Dendritic cell treated with granulocyte-macrophage colony-stimulating factor and Interleukin-4, amounts not matched to agents 40 ng/mL and 50 ng/mL, for 4 days (primary cell): ENCODE measurements at regions not wholly inside any gene's neighbourhood (a gene's known extent, or its start where the extent isn't known, plus 50 kb on each side); places are given as distances from the start of the nearest gene placed in this dataset.

Experiments used
- H3K27ac Mint-ChIP-seq: one replicate; pipeline ENCODE4 v1.8.0; 2022; ENCODE audit warnings: mild to moderate bottlenecking, mixed read lengths
- H3K27me3 Mint-ChIP-seq: one replicate; pipeline ENCODE4 v1.8.0; 2022; ENCODE audit warnings: mild to moderate bottlenecking, mixed read lengths
- H3K36me3 Mint-ChIP-seq: one replicate; pipeline ENCODE4 v1.8.0; 2022; ENCODE audit warnings: low read depth, mixed read lengths
- H3K4me1 Mint-ChIP-seq: one replicate; pipeline ENCODE4 v1.8.0; 2022; ENCODE audit warnings: low read depth, mixed read lengths
- H3K4me3 Mint-ChIP-seq: one replicate; pipeline ENCODE4 v1.8.0; 2022; ENCODE audit warnings: mild to moderate bottlenecking, moderate library complexity, mixed read lengths
- H3K9me3 Mint-ChIP-seq: one replicate; pipeline ENCODE4 v1.8.0; 2022; ENCODE audit warnings: mixed read lengths
- intact Hi-C: fragments of 100-400 bp; cut with micrococcal nuclease; formaldehyde crosslinking; loops from one replicate; pipeline ENCODE4 v1.15.0; 2022

DNA sequence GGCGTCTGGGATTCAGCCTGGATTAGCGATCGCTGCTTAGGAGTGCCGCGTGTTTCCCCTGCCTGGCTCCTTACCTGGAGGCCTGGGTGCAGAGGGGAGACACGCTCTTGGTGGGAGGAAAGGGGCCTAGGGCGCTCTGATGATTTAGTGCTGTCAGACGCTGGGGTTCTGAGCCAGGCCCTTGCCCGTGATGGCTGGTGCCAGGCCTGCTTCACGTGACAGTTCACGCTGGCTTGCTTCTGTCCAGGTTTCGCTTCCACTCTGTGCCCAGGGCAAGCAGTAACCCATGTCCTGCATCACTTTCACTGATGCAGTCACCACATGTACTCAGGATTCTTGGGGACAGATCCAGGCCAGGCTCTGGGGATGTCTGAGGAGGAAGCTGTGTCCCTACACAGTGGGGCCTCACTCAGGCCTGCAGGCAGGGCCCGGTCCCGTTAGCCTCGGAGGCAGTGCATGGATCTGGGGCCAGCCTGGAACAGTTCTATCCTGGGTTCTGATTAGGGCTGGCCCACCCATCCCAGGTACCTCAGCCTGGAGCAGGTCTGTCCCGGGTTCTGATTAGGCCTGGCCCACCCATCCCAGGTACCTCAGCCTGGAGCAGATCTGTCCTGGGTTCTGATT lies 1220.9 kb downstream of the BRD1 start:
- Mint-ChIP-seq H3K27ac (no peak overlapping the region), H3K4me1 (no peaks in the 10 kb centered on the region), H3K36me3 (no peaks in the 10 kb centered on the region), H3K4me3 (no peak overlapping the region), H3K27me3 (no peaks in the 10 kb centered on the region), H3K9me3 (peaks cover 12% of the 10 kb centered on the region)
- intact Hi-C loops: no loop called here

GRCh38 chr22:48605856-48606481 lies 1221.7 kb downstream of the BRD1 start:
- intact Hi-C loops: no loop called here
- H3K36me3 Mint-ChIP-seq: no peaks in the 10 kb centered on the region
- peaks cover 12% of the 10 kb centered on the region for H3K9me3 Mint-ChIP-seq
- H3K27me3 Mint-ChIP-seq: no peaks in the 10 kb centered on the region
- H3K4me3 Mint-ChIP-seq: no peak overlapping the region
- H3K27ac Mint-ChIP-seq: no peak overlapping the region
- H3K4me1 Mint-ChIP-seq: no peaks in the 10 kb centered on the region

GRCh38 chr22:48605125-48605524 lies 1222.5 kb downstream of the BRD1 start:
- Mint-ChIP-seq H3K36me3 (no peaks in the 10 kb centered on the region), H3K27ac (no peak overlapping the region), H3K9me3 (peaks cover 12% of the 10 kb centered on the region), H3K27me3 (no peaks in the 10 kb centered on the region), H3K4me1 (no peaks in the 10 kb centered on the region), H3K4me3 (no peak overlapping the region)
- intact Hi-C loops: no loop called here

GRCh38 chr22:48603621-48604320 lies 1223.9 kb downstream of the BRD1 start:
- intact Hi-C loops: no loop called here
- Mint-ChIP-seq H3K27me3 (no peaks in the 10 kb centered on the region), H3K36me3 (no peaks in the 10 kb centered on the region), H3K4me1 (no peaks in the 10 kb centered on the region), H3K4me3 (no peak overlapping the region), H3K9me3 (peaks cover 15% of the 10 kb centered on the region), H3K27ac (no peak overlapping the region)

DNA sequence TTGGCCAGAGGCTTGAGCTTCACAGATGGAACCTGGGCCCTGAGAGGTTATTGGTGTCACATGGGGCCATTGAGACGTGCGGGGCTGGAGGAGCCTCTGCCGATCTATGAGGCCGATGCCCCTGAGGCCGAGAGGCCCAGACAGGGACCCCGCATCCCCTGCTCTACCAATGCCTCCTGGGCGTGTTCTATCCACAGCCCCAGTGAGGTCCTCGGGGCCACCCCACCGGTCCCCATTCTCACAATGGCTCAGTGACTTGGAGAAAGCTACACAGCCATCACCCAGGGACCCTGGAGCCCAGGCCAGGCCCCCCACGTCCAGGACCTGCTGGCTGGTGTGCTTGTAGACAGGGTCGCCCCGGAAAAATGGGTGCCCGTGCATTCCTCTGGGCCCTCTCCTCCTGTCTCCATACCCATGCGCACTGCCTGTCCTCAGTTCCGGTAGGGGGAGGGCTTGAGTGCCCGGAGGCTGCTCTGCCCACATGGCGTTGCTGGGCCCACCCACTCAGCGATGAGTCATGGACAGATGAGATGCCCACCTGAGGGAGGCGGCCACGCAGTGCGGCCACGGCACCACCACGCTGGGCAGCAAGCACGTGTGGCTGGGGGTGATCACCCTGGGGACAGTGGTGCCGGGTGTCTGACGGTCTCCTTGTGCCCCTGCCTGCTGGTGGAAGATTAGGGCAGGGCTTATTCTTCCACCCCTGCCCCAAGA lies 1224.7 kb downstream of the BRD1 start:
- intact Hi-C loops: no loop called here
- Mint-ChIP-seq H3K4me3 (no peak overlapping the region), H3K27ac (no peak overlapping the region), H3K4me1 (no peaks in the 10 kb centered on the region), H3K9me3 (peaks cover 23% of the 10 kb centered on the region), H3K27me3 (no peaks in the 10 kb centered on the region), H3K36me3 (no peaks in the 10 kb centered on the region)

DNA sequence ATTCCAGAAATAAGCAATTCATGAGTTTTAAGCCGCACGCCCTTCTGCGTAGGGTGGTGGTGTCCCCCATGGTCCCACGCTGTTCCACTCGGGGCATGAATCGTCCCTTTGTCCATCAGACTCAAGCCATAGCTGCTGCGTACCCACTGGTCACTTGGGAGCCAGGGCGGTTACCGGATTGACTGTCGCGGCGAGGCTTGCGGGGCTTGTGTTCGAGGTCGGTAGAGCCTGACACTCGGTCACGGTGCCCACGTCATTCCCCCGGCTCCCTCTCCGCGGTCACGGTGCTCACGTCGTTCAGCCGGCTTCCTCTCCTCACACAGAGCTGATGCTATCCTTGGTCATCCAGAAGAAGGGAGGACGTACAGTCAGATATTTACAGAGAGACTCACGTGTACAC lies 1227.0 kb downstream of the BRD1 start:
- Mint-ChIP-seq H3K27ac (no peak overlapping the region), H3K4me3 (no peak overlapping the region), H3K9me3 (peaks cover 24% of the 10 kb centered on the region), H3K27me3 (no peaks in the 10 kb centered on the region), H3K4me1 (no peaks in the 10 kb centered on the region), H3K36me3 (no peaks in the 10 kb centered on the region)
- intact Hi-C loops: no loop called here

DNA sequence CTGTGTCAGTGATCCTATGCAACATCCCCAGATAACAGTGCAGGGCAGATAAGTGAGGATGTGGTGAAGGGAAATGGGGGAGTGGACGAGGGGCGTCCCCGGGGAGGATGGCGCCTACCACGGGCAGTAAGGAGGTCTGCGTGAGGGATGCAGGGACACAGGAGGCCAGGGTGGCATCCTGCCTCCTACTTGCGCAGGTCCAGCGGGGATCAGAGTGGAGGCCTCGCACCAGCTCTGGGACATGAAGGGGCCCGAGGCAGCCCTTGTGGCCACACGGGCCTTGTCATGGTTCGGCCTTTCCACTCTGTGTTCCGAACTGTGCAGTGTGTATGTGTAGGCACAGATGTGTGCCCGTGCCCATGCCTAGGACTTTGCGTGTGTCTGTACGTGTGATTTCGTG lies 1227.5 kb downstream of the BRD1 start:
- H3K27me3 Mint-ChIP-seq: no peaks in the 10 kb centered on the region
- no peak overlapping the region for H3K27ac Mint-ChIP-seq
- no peaks in the 10 kb centered on the region for H3K36me3 Mint-ChIP-seq
- H3K4me1 Mint-ChIP-seq: no peaks in the 10 kb centered on the region
- intact Hi-C loops: no loop called here
- peaks cover 20% of the 10 kb centered on the region for H3K9me3 Mint-ChIP-seq
- H3K4me3 Mint-ChIP-seq: no peak overlapping the region

GRCh38 chr22:48599346-48599745 lies 1228.3 kb downstream of the BRD1 start:
- no peaks in the 10 kb centered on the region for H3K27me3 Mint-ChIP-seq
- H3K9me3 Mint-ChIP-seq: peaks cover 12% of the 10 kb centered on the region
- no peak overlapping the region for H3K4me3 Mint-ChIP-seq
- H3K36me3 Mint-ChIP-seq: no peaks in the 10 kb centered on the region
- intact Hi-C loops: no loop called here
- no peak overlapping the region for H3K27ac Mint-ChIP-seq
- H3K4me1 Mint-ChIP-seq: no peaks in the 10 kb centered on the region

GRCh38 chr22:48596111-48596850 lies 1231.4 kb downstream of the BRD1 start:
- Mint-ChIP-seq H3K36me3 (no peaks in the 10 kb centered on the region), H3K4me1 (no peaks in the 10 kb centered on the region), H3K9me3 (peaks cover 12% of the 10 kb centered on the region), H3K4me3 (no peak overlapping the region), H3K27ac (no peak overlapping the region), H3K27me3 (no peaks in the 10 kb centered on the region)
- intact Hi-C loops: no loop called here

- no peaks in the 10 kb centered on the region for H3K27me3 Mint-ChIP-seq
- intact Hi-C loops: no loop called here
- peaks cover 12% of the 10 kb centered on the region for H3K9me3 Mint-ChIP-seq
- H3K4me3 Mint-ChIP-seq: no peak overlapping the region
- H3K4me1 Mint-ChIP-seq: no peaks in the 10 kb centered on the region
- no peaks in the 10 kb centered on the region for H3K36me3 Mint-ChIP-seq
- H3K27ac Mint-ChIP-seq: no peak overlapping the region
Observed at GRCh38 chr22:48595511-48595905, 1232.2 kb downstream of the BRD1 start.

DNA sequence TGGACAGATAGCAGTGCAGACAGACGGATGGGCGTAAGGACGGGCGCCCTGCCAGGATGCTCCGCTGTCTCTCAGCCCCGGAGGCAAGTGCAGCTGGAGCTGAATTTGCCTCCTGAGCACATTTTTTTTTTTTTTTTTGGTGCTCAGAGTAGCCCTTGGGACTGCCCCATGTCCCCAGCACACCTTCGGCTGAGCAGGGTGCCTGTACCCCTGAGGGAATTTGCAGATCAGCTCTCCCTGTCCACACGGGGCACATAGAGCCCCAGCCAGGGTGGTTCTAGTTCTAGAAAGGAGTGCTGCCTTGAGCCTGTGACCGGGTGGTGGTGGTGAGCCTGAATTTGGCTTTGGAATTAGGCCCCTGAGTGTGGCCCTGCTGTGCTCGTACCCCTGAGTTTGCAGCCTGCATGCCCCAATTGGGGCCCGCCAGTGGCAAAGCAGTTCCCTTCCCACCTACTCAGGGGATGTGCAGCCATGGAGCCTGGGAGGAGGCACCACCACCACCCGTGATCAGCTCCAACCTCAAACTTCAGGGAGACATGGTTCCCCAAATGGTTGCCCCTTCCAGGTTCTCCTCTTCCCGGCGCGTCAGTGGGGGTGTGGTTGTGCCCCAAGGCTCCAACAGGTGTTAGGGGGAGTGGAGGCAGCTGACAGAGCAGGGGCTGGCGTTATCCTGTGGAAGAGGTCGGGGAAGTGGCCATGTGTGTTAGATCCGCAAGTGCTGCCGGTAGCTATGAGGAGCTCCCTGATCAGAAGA lies 1232.7 kb downstream of the BRD1 start:
- no peak overlapping the region for H3K4me3 Mint-ChIP-seq
- peaks cover 12% of the 10 kb centered on the region for H3K9me3 Mint-ChIP-seq
- no peaks in the 10 kb centered on the region for H3K36me3 Mint-ChIP-seq
- intact Hi-C loops: no loop called here
- no peak overlapping the region for H3K27ac Mint-ChIP-seq
- no peaks in the 10 kb centered on the region for H3K4me1 Mint-ChIP-seq
- no peaks in the 10 kb centered on the region for H3K27me3 Mint-ChIP-seq

DNA sequence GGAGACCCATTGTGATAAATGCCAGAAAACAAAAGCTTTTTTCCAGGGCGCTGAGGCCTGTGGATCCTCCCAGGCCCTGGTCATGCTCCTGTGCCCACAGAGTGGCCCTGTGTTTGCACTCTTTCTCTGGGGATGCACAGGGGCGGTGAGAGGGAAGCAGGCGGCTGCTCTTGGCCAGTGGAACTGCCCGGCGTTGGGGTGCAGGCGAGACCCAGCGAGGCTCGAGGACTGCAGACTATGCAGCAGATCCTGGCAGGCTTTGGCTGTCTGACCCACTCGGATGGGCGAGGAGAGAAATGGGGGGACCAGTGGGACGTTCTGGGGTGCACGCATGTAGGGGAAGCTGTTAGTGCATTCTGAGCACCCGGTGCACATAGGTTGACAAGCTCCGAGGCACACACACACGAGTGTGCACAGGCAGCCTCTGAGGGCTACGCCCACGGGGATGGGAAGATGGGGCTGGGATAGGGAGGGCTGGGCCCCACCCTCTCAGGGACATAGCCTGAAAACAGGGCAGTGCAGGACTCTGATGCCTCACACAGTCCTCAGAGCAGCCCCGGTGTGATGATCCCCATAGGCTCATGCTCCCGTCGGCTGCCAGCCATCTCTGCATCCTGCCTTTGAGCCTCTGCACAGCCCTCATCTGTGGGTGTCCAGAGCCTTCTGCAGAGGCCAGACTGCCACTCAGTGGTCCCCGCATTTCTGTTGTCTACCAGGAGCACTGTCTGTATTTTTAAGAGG lies 1233.5 kb downstream of the BRD1 start:
- Mint-ChIP-seq H3K36me3 (no peaks in the 10 kb centered on the region), H3K4me1 (no peaks in the 10 kb centered on the region), H3K9me3 (peaks cover 12% of the 10 kb centered on the region), H3K27ac (no peak overlapping the region), H3K27me3 (no peaks in the 10 kb centered on the region), H3K4me3 (no peak overlapping the region)
- intact Hi-C loops: no loop called here

DNA sequence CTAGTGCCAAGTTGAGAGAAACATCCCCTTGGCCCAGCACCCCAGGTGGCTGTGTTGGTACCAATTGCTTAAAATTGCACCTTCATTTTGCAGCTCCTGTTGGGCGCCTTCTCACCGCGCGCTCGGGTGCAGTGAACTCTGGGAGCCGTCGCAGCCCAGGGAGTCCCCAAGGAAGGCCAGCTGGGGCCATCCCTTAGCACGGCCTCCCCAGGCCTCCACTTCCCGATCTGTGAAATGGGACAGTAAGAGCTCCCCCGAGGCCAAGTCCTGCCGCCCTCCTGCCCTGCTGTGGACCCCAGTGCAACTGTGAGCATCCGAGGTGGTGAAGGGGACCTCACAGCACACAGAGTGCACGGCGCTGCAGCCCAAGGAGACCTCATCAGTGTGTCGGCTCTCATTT lies 1234.1 kb downstream of the BRD1 start:
- H3K27ac Mint-ChIP-seq: no peak overlapping the region

More for the DNA sequence above, 1234.1 kb downstream of the BRD1 start:
- peaks cover 7% of the 10 kb centered on the region for H3K9me3 Mint-ChIP-seq
- H3K4me1 Mint-ChIP-seq: no peaks in the 10 kb centered on the region
- no peaks in the 10 kb centered on the region for H3K27me3 Mint-ChIP-seq
- H3K4me3 Mint-ChIP-seq: no peak overlapping the region
- no peaks in the 10 kb centered on the region for H3K36me3 Mint-ChIP-seq
- intact Hi-C loops: no loop called here
